ENCODE measurements at regions not wholly inside any gene's neighbourhood (a gene's known extent, or its start where the extent isn't known, plus 50 kb on each side); places are given as distances from the start of the nearest gene placed in this dataset.

DNA sequence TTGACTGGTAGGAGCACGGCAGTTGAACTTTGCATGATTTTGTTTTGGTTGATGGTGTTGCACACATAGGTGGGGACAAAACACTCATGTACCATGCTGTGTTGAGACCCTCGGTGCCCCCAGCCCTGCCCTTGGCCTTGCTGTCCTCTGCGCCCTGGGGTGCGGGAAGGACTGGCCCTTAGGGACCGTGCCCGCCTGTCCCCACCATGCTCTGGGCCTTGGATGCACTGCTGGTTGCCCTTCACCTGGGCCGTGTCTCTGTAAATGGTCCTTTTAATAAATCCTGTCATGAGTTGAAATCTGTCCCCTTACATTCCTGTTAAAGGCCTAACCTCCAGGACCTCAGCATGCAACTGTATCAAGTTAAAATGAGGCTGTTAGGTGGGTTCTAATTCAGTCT, 102.3 kb upstream of the ANO1 start:
- no peak for DNase-seq
- in situ Hi-C loops (cut with MboI; ENCODE audit: low pct_unique_long_range_greater_than_20kb, low sequenced_read_pairs) = no loop called here

DNA sequence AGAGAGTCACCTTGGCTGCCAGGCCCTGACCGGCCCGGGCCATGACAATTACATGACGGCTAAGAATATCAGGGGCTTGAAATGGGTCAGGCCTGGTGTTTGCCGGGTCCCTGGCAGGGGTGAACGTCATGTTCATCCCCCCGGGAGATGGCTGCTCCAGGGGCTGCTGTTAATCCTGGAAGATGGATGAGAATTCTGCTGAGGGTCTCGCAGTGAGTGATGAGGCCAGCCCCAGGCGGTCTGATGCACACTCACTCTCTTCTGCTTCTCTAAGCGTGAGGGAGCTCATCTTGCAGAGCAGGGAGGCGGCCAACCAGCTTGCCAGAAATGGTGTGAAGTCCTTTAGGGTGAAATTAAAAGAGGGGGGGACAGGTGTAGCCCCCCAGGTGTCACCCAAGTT, 101.3 kb upstream of the ANO1 start:
- in situ Hi-C loops (cut with MboI; ENCODE audit: low pct_unique_long_range_greater_than_20kb, low sequenced_read_pairs) = no loop called here
- no peak for DNase-seq

DNA sequence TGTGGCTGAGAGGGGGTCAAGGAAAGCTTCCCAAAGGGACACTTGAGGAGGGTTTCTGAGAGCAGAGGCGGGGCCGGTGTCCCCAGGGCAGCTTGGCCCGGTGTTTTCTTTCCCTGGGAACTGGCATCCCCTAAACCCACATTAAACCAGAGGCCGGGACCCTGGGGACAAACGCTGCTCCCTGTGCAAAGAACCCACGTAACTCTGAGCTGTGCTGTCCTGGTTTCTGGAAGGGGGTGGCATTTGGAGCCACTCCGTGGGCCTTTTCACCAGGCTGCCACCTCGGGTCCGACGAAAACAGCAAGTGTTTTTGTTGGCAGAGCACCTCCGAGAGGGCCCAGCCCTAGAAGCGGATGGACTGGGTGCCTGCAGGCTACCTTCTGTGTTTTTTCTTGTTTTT, 100.2 kb upstream of the ANO1 start:
- in situ Hi-C loops (cut with MboI; ENCODE audit: low pct_unique_long_range_greater_than_20kb, low sequenced_read_pairs) = no loop called here
- no peak for DNase-seq

DNA sequence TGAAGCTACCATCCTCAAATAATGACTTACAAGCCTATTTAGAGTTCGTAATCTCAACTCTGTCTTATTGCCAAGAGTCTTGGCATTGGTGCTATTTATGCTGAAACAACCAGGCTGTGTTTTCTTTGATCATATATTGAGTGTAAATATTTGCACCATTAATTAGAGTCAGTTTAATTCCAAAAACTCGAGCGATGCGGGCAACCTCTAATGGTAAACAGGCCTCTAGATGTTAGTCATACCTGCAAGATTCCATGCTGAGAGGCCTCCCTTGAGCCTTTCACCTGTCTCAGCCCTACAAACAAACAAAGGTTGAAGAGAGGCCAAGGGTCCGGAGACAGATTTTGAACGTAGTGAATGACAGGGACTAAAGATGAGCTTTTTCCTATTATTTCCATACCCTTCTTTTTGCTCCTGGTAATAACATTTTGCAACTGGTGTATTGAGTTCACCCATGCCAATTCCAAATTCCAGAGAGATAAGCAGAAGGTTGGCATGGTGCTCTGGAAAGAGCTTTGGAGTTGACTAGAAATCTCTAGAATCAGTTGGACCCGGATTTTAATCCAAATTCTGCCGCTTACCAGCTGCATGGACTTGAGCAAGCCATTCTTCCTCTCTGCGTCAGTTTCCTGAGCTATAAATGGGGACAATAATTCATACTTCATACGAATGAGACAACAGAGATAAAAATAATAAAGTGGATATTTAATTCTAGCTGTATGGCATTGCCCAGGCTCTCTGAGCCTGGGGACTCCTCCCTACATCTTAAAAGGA, 99.1 kb upstream of the ANO1 start:
- in situ Hi-C loops (cut with MboI; ENCODE audit: low pct_unique_long_range_greater_than_20kb, low sequenced_read_pairs) = no loop called here
- DNase-seq = no peak

DNA sequence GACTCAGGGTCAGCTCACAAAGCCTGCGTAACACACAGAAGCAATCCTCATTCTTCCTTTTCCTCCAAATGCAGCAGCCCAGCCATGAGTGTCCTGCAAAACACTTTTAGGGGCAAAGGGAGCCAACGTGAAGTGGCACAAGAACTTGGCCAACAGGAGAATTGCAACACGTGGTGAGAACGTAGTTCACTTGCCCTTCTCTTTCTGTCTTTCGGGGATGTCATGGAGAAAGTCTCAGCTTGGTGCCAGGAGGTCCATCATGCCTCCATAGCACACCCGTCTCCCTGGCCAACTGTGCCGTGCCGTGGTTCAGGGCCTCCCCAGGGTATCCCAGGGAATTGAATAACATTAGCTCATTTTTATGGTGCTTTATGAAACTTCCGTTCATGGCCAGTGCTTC, 98.5 kb upstream of the ANO1 start:
- in situ Hi-C loops (cut with MboI; ENCODE audit: low pct_unique_long_range_greater_than_20kb, low sequenced_read_pairs) = no loop called here
- no peak for DNase-seq

DNA sequence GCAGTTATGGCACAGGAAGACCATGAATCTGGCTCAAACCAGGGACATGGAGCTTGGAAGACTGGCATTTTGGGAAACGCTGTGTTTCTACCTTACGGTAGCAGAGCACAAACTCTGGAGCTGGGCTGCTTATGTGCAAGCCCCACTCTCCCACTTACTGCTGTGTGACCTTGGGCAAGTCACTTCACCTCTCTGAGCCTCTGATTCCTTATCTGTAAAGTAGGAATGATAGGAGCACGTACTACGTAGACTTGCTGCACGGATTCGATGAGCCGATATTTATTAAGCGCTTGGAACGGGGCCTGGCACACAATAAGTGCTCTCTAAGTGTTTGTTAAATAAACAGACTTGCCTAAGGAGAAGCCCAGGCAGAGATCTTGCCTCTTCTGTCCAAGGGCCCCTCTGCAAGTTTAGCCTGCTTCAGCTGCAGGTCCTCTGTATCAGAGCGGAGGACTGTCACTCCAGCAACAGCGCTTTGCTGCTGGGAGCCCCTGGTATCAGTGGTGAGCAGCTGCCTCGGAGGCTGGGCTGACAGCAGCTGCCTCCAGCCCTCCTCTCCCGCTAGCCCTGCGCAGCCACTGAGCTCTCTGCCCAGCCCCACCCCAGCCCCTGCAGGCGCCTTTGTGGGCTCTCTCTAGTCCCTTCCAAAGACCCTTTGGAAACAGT, 96.9 kb upstream of the ANO1 start:
- DNase-seq = no peak
- in situ Hi-C loops (cut with MboI; ENCODE audit: low pct_unique_long_range_greater_than_20kb, low sequenced_read_pairs) = no loop called here

DNA sequence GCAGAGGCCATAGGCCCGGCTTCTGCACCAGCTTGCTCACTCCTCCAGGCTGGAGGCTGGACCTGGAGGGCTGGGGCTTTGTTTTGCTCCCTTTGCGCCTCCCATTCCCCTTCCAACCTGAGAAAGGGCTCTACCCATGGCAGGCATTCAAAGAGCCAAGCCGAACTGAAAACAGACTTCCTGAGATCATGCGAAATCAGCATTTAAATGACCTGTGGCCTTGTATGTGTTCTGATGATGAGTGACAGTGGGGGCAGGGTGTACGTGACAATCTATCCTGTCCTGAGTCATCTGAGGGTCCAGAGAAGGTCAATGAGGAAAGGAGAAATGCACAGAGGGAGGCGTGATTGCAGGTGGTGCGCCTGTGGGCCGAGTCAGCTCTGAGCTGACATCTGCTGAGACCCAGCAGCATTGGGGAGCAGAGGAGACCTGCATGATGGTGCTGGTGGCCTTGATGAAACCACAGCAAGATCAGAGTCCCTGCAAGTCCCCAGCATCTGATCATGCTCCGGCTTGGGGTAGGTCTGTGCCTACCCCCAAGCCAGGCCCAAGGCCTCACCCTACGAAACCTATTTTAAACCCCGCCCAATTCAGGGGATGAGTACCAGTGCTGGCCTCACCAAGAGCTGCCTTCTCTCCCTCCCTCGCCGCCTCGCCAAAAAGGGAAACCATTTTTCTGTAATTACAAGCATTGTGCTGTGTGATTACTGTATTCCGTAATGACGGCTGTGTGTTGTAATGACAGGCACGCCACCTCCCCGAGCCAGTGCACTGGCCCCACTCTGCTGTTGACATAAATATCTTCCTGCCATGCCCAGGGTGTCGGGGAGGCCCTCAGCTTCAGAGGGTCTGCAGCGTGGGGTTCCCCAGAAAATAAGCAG, 95.2 kb upstream of the ANO1 start:
- DNase-seq = no peak
- in situ Hi-C loops (cut with MboI; ENCODE audit: low pct_unique_long_range_greater_than_20kb, low sequenced_read_pairs) = no loop called here

DNA sequence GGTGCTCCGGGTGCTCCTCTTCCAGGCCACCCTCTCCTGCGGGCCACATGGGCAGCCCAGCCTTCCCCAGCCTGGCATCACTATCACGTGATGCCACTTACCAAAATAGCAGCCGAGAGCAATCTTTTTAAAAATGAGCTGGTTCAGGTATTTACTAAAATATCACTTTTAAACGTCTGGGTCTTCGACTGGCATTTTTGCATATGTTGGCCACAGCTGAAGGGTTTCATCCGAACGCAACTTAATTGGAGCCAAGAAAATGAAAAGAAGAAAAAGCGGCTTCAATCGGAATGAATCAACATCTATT, 94.6 kb upstream of the ANO1 start:
- DNase-seq = no peak
- in situ Hi-C loops (cut with MboI; ENCODE audit: low pct_unique_long_range_greater_than_20kb, low sequenced_read_pairs) = no loop called here

DNA sequence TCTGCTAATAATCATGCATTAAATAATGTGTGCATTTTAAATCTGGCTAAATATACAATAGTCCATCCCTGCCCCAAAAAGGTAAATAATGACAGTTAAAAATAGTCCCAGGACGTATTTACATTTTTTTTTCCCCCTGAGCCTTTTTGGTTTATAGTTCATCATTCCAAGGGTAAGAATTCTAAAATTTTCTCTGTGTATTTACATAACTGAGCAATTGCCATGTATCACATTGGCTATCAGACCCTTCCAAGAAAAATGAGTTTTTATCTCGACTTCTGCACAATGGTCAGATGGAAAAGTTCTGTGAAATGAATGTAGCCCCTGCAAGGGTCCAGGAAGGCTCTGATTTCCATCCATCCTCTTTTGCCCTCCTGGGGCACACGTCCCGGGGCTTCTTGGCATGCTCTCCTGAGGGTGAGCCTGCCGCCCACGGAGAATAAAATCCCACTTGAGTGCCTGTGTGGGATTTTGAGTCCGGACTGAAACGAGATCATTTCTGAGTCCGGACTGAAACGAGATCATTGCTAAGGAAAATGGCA, 94.1 kb upstream of the ANO1 start:
- in situ Hi-C loops (cut with MboI; ENCODE audit: low pct_unique_long_range_greater_than_20kb, low sequenced_read_pairs) = no loop called here
- DNase-seq = no peak

DNA sequence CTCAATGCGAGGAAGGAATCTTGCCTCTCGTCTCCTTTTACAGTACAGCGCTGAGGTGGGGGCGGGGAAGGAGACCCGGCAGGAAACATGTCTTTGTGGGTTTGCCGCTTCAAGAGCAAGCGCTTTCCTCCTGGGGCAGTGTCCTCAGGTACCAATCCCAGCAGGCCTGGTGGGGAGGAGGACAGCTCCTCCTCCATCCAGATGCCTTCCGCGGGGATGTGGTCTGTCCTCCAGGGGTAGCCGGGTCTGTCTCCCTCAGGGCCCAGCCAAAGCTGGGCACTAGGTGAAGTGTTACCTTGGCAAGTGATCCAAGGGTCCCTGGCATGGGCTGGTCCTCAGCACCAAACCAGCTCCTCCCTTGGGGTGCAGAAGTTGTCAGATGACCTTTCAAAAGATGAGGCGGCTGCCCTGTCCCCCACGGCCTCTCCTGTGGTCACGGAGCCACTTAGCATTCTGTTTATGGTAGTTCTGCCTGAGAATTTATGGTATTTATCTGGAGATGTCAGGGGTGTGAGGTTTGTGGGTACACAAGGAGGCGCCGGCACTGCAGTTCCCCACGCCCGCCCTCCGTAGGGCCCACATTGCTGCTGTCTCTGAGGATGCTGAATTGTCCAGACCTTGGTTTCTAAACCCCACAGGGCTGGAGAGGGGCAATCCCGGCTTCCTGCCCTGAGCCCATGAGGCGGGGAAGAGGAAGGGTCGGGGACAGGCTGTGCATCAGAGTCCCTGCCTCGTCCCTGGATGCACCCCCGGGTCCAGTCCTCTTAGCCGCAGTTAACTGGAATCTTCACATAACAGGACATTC, 93.5 kb upstream of the ANO1 start:
- DNase-seq = no peak
- in situ Hi-C loops (cut with MboI; ENCODE audit: low pct_unique_long_range_greater_than_20kb, low sequenced_read_pairs) = no loop called here

DNA sequence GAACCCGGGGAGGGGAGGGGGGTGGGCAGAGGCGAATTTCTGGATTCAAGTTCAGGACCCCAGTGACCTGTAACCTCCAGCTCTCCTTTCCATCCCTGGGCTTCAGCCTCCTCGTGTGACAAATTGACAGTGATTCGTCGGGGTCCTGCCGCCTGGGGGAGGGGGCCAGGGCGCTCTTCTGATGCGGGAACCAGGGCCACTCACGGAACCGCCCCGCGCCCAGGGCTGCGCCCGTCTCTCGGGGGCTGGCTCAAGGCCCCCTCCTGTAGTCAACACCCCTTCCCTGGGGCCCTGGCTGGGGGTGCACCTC, 92.8 kb upstream of the ANO1 start:
- no peak for DNase-seq
- in situ Hi-C loops (cut with MboI; ENCODE audit: low pct_unique_long_range_greater_than_20kb, low sequenced_read_pairs) = no loop called here

DNA sequence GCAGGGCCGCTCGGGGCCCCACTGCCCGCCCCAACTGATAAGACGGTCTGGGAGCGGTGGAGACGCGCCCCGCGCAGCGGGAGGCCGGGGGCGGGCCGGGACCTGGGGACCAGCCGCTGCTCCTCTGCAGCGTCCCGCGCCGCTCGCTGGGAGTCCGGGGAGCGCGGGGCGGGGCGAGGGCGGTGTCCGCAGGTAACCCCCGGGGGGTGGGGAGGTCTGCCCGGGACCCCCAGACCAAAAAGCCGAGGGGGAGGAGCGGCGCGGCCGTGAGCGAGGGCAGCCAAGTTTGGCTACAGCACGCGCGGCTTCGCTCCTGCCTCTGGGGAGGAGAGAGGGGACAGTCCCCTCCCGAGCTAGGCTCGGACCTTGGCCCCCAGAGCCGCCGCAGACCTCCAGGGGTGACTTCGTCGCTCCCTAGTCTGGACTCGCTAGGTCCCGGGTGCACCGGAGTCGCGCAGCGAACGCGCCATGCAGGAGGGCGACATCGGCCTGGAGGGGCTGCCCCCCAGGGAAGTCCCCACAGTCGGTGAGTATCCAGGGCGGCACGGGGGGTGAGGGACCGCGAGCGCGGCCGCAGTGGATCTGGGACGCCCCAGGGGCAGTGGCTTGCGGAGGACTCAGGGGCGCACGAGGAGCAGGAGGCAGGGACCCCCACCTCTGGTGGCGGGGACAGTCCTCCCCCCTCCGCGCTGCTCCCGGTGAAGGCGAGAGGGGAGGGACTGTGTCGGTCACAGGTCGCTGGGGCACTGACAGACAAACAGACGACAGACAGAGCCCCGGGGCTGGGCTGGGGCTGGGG, 92.3 kb upstream of the ANO1 start:
- DNase-seq = no peak
- in situ Hi-C loops (cut with MboI; ENCODE audit: low pct_unique_long_range_greater_than_20kb, low sequenced_read_pairs) = no loop called here

DNA sequence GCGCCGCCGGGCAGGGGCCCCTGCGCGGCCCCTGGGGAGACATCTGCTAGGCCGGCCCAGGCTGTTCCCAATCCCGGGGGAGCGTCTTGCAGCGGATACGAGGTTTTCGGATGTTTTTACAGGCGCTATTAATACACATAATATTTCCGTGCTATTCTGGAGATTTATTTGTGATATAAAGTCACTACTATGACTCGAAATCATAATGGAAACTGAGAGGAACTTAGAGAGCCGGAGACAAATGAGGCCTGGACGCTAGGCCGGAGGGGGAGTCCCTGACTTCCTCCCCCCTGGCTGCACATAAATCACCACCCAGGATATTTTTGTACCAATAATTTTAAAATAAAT, 91.7 kb upstream of the ANO1 start:
- DNase-seq = no peak
- in situ Hi-C loops (cut with MboI; ENCODE audit: low pct_unique_long_range_greater_than_20kb, low sequenced_read_pairs) = no loop called here

DNA sequence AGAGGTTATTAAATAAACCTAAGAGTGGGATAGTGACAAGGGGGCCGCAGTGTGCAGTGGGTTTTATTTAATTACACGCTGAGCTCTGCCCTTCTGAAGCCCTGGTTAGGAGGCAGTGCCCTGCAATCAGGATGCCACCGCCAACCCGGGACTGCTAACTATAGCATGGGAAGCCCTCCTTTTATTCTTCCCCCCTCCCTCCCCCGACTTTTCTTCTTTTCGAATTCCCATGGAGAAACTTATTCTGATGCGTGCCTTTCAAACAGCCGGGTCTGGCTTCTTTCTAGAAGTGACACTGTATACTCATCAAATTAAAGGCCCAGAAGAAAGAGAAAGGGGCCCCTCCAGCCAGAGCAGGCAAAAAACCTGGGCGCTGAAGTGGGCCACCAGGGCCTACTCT, 91.3 kb upstream of the ANO1 start:
- in situ Hi-C loops (cut with MboI; ENCODE audit: low pct_unique_long_range_greater_than_20kb, low sequenced_read_pairs) = no loop called here
- DNase-seq = no peak

DNA sequence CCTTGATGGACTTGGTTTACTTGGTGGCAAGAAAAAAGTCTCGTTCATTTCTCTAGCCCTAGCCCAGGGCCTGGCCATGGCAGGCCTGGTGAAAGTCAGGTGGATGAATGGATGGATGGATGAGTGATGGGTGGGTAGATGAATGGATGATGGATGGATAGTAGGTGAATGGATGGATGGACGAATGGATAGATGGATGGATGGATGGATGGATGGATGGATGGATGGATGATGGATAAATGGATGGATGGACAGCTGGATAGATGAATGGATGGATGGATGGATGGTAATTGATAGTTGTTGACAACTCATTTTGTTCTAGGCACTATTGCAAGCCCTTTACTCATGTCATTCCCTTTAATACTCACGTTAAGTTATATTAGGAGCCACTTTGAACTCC, 86.1 kb upstream of the ANO1 start:
- in situ Hi-C loops (cut with MboI; ENCODE audit: low pct_unique_long_range_greater_than_20kb, low sequenced_read_pairs) = no loop called here
- DNase-seq = no peak

DNA sequence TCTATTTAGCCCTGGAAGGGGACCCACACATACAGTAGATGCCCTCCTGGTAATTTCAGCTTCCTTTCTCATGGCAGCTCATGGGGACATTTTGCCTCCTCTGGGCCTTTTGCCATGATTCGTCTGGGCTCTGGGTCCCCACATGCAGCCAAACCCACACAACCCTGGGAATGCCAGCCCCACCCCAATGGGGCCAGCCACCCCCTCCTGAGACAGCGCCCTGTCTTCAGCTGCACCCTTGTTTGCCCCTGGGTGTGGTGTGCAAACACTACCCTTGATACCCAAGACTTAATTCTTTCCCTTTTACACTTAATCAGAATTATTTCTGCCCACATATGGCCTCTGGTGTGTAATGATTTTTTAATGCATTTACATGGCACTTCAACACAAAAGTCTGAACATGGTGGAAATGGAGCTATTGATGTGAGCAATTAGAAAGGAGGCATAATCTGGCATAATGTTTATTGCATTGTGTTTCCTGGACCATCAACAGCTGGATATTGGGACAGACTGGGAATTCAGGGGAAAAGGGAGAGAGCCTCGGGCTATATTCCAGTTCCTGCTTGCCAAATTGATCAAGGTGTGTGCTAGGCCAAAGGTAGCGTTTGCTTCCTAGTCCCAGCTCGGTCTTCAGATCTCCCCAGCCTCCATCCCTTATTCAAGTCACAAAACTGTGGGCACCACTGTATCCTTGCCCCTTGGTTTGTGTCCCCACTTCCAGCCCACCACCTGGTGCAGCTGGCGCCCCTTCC, 85.0 kb upstream of the ANO1 start:
- in situ Hi-C loops (cut with MboI; ENCODE audit: low pct_unique_long_range_greater_than_20kb, low sequenced_read_pairs) = no loop called here
- DNase-seq = no peak

DNA sequence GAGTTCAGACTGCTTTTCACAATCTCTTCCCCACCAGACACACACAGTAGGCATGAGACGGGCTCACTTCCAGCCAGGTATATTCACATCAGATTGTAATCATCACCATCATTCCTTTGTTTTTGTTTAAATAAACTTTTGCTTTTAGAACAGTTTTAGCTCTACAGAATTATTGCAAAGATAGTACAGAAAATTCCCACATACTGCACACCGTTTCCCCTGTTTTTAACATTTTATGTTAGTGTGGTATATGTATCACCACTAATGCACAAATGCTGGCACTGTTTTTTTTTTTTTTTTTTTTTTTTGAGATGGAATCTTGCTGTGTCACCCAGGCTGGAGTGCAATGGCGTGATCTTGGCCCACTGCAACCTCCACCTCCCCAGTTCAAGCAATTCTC, 83.3 kb upstream of the ANO1 start:
- in situ Hi-C loops (cut with MboI; ENCODE audit: low pct_unique_long_range_greater_than_20kb, low sequenced_read_pairs) = no loop called here
- DNase-seq = no peak

DNA sequence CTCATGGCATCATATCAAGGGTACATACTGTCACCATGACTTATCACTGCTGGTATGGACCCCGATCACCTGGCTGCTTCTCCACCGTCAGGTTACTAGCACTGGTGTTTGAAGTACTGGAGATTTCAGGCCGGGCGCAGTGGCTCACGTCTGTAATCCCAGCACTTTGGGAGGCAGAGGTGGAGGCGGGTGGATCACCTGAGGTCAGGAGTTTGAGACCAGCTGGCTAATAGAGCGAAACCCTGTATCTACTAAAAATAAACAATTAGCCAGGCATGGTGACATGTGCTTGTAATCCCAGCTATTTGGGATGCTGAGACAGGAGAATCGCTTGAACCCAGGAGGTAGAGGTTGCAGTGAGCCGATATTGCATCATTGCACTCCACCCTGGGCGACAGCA, 82.4 kb upstream of the ANO1 start:
- in situ Hi-C loops (cut with MboI; ENCODE audit: low pct_unique_long_range_greater_than_20kb, low sequenced_read_pairs) = no loop called here
- no peak for DNase-seq

All from KBM-7 (cell line).